Globus pallidus (tissue), 1 donor: ENCODE measurements at regions not wholly inside any gene's neighbourhood (a gene's known extent, or its start where the extent isn't known, plus 50 kb on each side); places are given as distances from the start of the nearest gene placed in this dataset.

Experiments
- DNase-seq: peaks from one replicate; pipeline ENCODE4 v3.0.0-alpha.2; 2015; ENCODE audit warnings: low spot score

DNA sequence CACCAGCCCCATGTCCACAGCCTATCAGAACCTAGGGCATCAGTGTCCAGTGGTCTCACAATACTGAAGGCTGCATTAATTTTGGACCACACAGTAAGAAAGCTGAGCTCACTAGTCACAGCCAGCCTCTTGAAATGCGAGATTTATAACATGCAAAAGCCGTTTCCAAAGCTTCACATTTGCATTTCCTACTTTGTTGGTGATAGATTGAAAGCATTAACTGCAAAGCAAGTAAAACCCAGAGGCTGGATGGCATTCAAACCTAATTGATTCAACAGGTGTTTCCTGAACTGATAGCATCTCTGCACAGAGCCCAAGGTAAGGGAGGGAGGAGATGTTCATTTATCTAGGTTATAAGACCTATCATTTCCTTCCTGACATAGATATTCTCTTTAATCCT is 410.1 kb downstream of the OMA1 start:
- DNase-seq = no peak

DNA sequence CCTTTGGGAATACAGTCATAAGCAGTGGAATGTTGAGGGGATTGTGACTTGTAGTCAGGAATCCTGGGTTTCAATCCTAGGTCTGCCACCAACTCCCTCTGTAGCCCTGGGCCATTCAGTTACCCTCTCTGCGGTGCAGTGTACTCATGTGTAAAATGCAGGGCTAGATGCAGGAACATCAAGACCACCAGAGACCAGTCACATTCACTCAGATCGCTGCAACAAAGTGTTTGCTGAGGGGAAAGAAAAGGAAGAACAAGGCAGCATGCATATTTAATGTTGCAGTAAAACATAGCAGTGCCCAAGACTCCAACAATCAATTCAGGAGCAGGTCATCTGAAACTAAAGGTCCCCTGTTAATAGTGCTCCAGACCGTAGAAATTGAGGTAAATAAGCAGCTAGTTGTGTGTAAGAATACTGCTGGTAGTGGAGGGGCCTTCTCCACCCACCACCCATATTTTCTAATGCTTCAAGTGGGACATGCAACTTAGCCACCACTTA is 410.7 kb downstream of the OMA1 start:
- no peak for DNase-seq

DNA sequence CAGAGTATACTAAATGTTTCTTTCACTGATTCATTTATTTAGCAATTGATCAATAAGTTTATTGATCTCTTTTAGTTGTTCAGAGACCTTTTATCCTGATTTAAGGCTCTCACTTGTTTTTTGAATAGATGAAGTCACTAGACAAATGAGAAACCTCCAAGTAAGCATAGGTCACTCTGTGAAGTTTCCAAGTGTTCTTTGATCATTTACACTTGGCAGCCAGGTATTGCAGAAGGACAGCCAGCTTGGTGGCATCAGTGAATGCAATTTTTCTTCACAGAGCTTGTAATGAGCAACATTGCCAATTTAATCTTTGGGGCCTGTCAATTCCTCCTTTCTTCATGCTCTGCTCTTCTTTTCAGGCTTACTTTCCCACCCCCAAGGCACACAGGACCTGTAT is 413.0 kb downstream of the OMA1 start:
- DNase-seq = no peak

GRCh38 chr1:58123051-58123450 is 423.5 kb downstream of the OMA1 start:
- DNase-seq = no peak

- no peak for DNase-seq
Observed at GRCh38 chr1:58119971-58120370, 426.6 kb downstream of the OMA1 start.

DNA sequence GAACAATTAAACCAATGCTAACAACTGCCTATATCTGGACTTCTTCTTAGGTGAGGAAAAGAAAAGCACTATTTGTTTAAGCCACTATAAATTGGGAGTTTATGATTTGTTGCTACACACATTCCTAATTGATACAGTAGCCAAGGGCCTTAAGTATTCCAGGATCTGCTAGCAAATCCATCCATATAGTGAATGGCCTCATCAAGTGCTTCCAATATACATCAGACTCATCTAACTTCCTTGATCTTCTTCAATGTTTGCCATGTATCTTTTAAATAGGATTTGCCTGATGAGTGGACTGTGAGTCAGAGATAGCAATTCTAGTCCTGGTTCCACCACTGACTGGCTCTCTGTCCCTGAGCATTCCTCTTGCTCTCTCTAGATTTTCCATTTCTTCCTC is 430.2 kb downstream of the OMA1 start:
- DNase-seq = no peak

GRCh38 chr1:58109646-58110200 is 436.8 kb downstream of the OMA1 start:
- no peak for DNase-seq

- DNase-seq = no peak
Observed at GRCh38 chr1:58108783-58109182, 437.7 kb downstream of the OMA1 start.

DNA sequence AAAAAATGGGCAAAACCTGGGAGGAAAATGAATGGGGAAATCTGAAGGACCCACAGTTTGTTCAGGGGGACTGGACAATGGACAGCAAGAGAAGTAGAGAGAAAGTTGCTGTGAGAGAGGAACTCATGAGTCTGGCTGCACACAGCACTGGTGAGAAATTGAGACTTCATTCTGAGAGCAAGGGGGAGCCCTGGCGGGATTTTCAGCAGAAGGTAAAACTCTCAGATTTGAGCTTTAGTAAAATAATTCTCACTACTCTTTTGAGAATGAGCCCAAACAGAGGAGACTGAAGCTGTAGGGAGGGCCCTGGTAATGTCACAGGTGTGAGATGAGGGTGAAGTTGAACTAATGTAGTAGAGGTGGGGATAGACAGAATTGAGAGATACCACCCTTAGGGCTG is 438.6 kb downstream of the OMA1 start:
- DNase-seq = no peak

DNA sequence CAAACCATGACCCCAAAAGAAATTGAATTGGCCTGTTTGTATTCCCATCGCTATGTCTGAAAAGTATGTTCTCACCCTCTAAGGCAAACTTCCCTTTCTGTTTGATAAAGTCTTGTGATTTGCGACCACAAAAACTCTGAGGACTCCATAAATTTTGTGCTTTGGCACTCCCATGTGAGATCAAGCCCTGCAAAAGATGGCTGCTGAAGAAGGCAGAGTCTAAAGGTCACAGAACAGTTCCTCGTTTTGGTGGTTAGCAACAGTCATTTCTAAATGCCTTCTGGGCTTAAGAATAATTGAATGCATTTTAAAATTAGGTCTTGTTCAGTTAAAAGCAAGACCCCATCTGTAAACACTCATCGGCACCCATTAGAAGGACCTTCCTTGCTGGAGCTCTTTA is 441.6 kb downstream of the OMA1 start:
- DNase-seq = no peak

DNA sequence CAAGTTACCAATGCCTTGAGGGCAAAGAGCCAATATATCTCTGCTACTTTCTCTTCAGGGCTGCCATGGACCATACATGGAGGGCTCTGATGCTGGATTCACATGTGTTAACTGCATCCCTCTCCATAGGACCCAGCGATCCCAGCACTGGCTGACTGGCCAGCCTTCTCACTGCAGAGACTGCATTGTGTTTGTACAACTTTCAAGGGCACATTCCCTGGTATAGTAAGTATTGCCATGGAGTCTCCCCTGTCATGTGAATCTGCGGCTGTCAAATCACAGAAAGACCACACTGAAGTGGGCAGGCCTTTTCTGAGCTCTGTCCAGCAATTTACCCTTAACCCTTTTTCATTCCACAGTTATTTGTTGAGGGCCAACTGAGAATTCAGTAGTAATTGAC is 449.8 kb downstream of the OMA1 start:
- DNase-seq = no peak

DNA sequence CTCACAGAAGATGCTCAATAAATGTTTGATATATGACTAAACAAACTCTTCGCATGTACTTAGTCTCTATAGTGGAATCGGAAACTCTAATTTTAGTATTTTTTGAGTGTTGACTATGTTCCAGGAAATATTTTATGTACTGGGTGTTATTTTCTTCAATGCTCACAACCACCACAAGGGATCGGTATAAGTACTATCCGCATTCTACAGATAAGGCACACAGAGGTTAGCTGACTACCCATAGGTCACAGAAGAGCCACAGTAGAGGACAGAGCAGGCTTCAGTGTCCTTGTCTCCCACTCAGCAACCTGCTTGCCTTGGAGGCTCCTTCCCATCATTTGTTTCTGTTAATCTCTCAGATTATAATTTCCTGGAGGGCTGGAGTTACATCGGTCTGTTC is 451.3 kb downstream of the OMA1 start:
- DNase-seq = no peak

DNA sequence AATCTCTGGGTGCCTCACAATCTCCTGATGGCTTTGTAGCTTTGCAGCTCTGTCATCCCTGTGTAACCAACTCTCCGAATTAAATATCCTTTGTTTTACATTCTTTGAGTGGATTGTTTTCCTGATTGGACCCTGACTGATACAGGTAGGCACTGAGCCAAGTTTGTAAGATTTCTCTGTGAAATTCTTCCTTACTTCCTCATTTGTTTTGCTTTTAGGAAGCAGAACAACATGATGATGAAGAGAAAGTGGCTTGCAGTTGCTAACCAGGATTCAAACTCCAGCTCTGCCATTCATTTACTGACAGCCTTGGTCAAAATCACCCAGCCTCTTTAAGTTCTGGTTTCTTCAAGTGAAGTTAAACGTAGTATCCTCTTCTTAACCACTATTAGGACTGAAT is 452.3 kb downstream of the OMA1 start:
- no peak for DNase-seq

- no peak for DNase-seq
Observed at GRCh38 chr1:58090640-58091039, 455.9 kb downstream of the OMA1 start.

DNA sequence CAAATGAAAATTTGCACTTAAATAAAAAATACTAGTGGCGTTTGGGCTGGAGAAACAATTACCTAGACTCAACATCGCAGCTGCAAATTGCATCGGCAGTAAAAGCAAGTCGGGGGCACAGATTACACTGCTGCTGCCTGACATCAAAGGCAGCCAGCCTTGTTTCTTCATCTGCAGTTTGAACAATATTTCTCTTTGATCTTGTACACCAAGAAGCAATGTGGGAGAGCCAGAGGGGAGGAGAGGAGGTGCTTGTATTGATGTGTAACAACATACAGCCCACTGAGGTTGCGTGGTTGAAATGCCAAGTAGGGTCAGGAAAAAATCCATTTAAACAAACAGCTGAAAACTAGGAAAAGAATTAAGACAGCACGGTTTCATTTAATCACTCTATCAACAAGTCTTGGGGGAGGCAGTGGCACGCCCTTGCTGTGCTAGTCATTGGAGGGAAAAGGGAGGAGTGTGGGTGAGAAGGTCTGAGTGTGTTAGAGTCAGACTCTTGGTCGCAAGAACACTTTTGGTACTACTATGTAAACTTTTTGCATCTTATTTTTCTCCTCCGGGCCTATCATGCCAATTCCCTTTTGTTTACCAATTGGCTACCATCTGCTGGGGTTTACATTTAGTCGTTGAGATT is 456.5 kb downstream of the OMA1 start:
- no peak for DNase-seq

GRCh38 chr1:58084266-58084665 is 462.3 kb downstream of the OMA1 start:
- DNase-seq = no peak

- no peak for DNase-seq
Observed at GRCh38 chr1:58082596-58082995, 463.9 kb downstream of the OMA1 start.

GRCh38 chr1:58076258-58076657 is 470.3 kb downstream of the OMA1 start:
- DNase-seq = no peak

GRCh38 chr1:58075188-58075578 is 471.3 kb downstream of the OMA1 start:
- no peak for DNase-seq

- no peak for DNase-seq
Observed at GRCh38 chr1:58072450-58072849, 474.1 kb downstream of the OMA1 start.

DNA sequence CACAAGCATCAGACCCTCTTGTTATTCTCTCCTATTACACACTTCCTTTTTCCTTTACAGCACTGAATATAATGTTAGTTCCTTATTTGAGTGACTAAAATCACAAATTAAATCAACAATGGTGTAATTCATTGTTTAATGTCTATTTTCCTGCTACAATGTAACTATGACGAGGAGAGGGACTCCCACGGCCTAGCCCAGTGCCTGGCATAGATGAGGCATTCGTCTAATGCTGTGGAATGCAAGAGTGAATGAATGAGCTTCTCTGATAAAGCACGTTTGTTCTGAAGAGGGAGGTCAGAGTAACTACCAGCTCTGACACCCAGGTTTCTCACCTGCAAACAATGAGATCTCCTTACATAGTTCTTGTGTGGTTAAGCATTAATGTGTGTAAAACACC is 479.4 kb downstream of the OMA1 start:
- DNase-seq = no peak

GRCh38 chr1:58065520-58065919 is 481.0 kb downstream of the OMA1 start:
- DNase-seq = no peak

DNA sequence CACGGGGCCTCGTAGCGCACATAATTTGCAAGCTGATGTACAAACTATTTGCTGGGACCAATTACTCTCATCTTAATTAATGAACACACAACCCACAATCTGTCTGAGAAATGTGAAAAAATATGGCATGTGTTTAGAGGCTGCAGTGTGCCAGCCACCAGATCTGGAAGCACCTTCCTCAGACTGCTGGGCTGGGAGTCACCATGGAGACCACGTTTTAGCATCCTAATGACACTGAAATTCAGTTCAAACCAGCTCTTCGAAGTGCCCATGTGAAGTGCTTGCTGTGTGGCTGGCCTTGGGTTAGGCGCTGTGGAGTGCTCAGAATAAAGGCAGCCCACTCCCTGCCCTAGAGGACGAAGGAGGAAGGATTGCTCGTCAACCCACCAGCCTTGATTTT is 482.4 kb downstream of the OMA1 start:
- no peak for DNase-seq

DNA sequence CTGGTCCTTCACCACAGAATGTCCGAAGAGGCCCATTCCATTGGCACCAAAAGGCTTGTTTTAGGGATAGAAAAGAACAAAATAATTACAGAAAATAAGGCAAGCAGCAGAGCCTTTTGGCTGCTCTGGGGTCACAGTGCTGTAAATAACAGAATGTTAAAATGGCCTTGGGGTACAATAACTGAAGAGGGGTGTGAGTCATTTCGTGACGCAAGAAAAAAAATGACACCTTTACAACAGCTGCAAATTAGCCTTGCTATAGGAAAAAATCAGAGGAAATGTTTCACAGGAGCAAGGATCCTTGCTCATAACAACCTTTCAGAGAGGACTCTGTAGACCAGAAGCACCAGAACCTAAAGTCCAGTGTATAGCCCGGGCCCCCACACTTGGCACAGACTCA is 483.4 kb downstream of the OMA1 start:
- no peak for DNase-seq
